Heart left ventricle (tissue), 16 donors: ENCODE measurements at regions not wholly inside any gene's neighbourhood (a gene's known extent, or its start where the extent isn't known, plus 50 kb on each side); places are given as distances from the start of the nearest gene placed in this dataset.

Experiments used
- ATAC-seq, 4 donors: fragments of 200-7000 bp; cut with Tn5 transposase; one replicate each; pipeline ENCODE4 v1.9.1; 2020 to 2022; ENCODE audit warnings: moderate library complexity in 4 of 4, mild to moderate bottlenecking in 3 of 4, moderate number of reproducible peaks in 1 of 4
- DNase-seq, 5 donors: peaks; one replicate each; pipeline ENCODE4 v3.0.0-alpha.2; 2020
- H3K27ac ChIP-seq, 12 donors: fragments of 200-600 bp; sonication (generic) in 4 of 12; one replicate each; pipeline versions ENCODE4 v1.5.0 to v1.8.0; 2016 to 2022; ENCODE audit warnings: mild to moderate bottlenecking in 2 of 12
- H3K27me3 ChIP-seq, 9 donors: fragments of 200-600 bp; sonication (generic) in 2 of 9; one replicate each; pipeline versions ENCODE4 v1.5.1 to v1.8.0; 2016 to 2022; ENCODE audit warnings: mild to moderate bottlenecking in 3 of 9
- H3K36me3 ChIP-seq, 9 donors: fragments of 200-600 bp; sonication (generic) in 2 of 9; one replicate each; pipeline versions ENCODE4 v1.5.0 to v1.8.0; 2018 to 2022; ENCODE audit warnings: mild to moderate bottlenecking in 2 of 9
- H3K4me1 ChIP-seq, 12 donors: fragments of 200-600 bp; sonication (generic) in 4 of 12; one replicate each; pipeline versions ENCODE4 v1.5.0 to v1.8.0; 2016 to 2022; ENCODE audit warnings: mild to moderate bottlenecking in 3 of 12
- H3K4me3 ChIP-seq, 12 donors: fragments of 200-600 bp; sonication (generic) in 4 of 12; one replicate each; pipeline versions ENCODE4 v1.5.0 to v1.8.0; 2017 to 2022; ENCODE audit warnings: mild to moderate bottlenecking in 9 of 12, moderate library complexity in 4 of 12
- H3K9me3 ChIP-seq, 12 donors: fragments of 200-600 bp; sonication (generic) in 4 of 12; one replicate each; pipeline versions ENCODE4 v1.5.0 to v1.8.0; 2016 to 2022; ENCODE audit warnings: mild to moderate bottlenecking in 1 of 12
- POLR2A ChIP-seq, 2 donors: fragments of 450-650 bp; IDR thresholded peaks; one replicate each; pipeline ENCODE4 v1.6.1; 2017; ENCODE audit warnings: antibody characterized with exemption in 2 of 2, mild to moderate bottlenecking in 2 of 2, moderate library complexity in 2 of 2
- WGBS, 4 donors: extraction: QIAGEN DNeasy Blood & Tissue Kit in 2 of 4; methylation state at CpG; one replicate each; pipeline versions ENCODE4 v1.1.5 to v1.1.7; 2013 to 2018; 5-methylcytosine and 5-hydroxymethylcytosine counted together
- intact Hi-C, 10 donors: fragments of 100-400 bp; cut with DNase I; formaldehyde crosslinking; loops; one replicate each; pipeline versions ENCODE4 v1.11.1 to v1.14.2; 2022
- TF ChIP-seq, protein P1 (sequence below), 12 donors: fragments of 200-600 bp; sonication (generic) in 4 of 12; IDR thresholded peaks; one replicate each; pipeline versions ENCODE4 v1.5.0 to v1.8.0; 2018 to 2022; ENCODE audit warnings: antibody characterized with exemption in 12 of 12, mild to moderate bottlenecking in 5 of 12
- donor health status: ischemic (EF 13 %, LVEDD 7.1; RV severe dilation, severe dysfunction).
- donor health status: healthy with polysubstance abuse.
- donor health status: DM: no; HTN: yes; CAD: no.
- donor health status: DM: no; HTN: no; CAD: no.
- donor health status: ischemic (EF 25% LVEDD 6.9; RV normal size, moderate dysfunction).
- donor health status: ischemic (EF 25% LVEDD 5.7; RV mildly dilated, moderate dysfunction).
- donor health status: healthy.
- donor health status: DM: yes; HTN: yes; CAD: no.
- donor health status: ischemic (EF 35%, LVEDD 5.7; RV mildly dilated, moderate dysfunction).
- donor health status: nonischemic (EF 11% LVEDD 7.7; RV severe dilation, severe dysfunction).
- donor health status: DM: yes; HTN: yes; CAD: no.
- donor health status: PGD.
- donor health status: ischemic (EF 29% LVEDD 5.4; RV normal size, mild dysfunction).
- donor health status: nonischemic (EF 23%, LVEDD 6.1; RV moderate dilation, normal function).

- Histone ChIP-seq H3K9me3 (peaks cover 0 to 10% (median 0%) of the 10 kb centered on the region in 12 donors), H3K27ac (peak overlapping the region in 10 of 12 donors; percentile 24 to 84 (median 68)), H3K27me3 (no peaks in the 10 kb centered on the region), H3K4me3 (no peak overlapping the region), H3K36me3 (no peaks in the 10 kb centered on the region), H3K4me1 (peaks cover 0 to 37% (median 20%) of the 10 kb centered on the region in 12 donors)
- ATAC-seq (no peak), DNase-seq (no peak)
- WGBS, 4 donors: 85 to 90% (median 86%) methylated on average over 6 of the region's 6 CpGs
- TF ChIP-seq, protein P1, sequence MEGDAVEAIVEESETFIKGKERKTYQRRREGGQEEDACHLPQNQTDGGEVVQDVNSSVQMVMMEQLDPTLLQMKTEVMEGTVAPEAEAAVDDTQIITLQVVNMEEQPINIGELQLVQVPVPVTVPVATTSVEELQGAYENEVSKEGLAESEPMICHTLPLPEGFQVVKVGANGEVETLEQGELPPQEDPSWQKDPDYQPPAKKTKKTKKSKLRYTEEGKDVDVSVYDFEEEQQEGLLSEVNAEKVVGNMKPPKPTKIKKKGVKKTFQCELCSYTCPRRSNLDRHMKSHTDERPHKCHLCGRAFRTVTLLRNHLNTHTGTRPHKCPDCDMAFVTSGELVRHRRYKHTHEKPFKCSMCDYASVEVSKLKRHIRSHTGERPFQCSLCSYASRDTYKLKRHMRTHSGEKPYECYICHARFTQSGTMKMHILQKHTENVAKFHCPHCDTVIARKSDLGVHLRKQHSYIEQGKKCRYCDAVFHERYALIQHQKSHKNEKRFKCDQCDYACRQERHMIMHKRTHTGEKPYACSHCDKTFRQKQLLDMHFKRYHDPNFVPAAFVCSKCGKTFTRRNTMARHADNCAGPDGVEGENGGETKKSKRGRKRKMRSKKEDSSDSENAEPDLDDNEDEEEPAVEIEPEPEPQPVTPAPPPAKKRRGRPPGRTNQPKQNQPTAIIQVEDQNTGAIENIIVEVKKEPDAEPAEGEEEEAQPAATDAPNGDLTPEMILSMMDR (IDR thresholded peaks at IDR 0.05): no peak
- TF ChIP-seq POLR2A (IDR thresholded peaks at IDR 0.05): no peak
- intact Hi-C loops: loop anchor here in 1 of 10 donors (5.0 kb wide), 1 partner anchor 48 kb away; no protein-coding TSS in a partner anchor
Measured at GRCh38 chr20:17849138-17849900, 119.3 kb downstream of the SNX5 start.

DNA sequence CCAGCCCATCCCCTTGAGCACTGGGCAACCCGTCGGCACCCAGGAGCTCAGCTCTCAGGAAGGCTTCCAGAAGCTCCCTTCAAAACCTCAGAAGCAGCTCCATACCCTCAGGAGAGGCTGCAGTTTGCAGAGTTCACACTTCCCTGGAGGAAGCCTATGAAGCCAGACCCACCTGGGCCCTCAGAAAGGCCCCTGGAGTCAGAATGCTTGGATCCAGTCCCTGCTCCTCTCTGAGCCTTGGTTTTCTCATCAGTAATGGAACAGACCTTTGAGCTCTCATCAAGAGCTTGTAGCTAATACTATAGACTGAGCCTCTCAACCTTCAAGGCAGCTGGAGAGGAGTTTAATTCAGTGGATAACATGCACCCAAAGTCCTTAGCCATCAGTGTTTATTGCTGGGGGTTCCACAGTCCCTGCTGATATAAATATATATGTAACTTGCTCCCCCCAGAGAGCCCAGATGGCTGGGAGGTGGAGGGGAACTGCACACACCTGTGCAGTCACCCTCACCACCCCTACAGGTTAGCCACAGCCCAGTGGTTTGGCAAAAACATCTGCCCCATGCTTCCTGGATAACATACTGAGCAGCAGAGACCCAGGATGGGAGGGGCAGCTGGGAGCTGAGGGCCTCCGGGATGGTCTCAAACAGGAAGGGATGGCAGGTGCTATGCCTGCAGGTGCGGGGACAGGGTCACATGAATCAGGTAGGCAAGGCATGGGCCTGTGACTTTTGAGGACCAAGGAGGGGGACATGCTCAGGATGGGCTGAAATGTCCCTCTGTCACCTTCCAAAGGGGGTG lies 120.1 kb downstream of the SNX5 start:
- peaks cover 0 to 43% (median 24%) of the 10 kb centered on the region in 12 donors for H3K4me1 ChIP-seq

GRCh38 chr20:17845701-17846475 lies 122.7 kb downstream of the SNX5 start:
- H3K36me3 ChIP-seq: no peaks in the 10 kb centered on the region
- no peak overlapping the region for H3K4me3 ChIP-seq
- 56 to 70% (median 64%) methylated on average over 10 of the region's 10 CpGs for WGBS, 4 donors
- no peak for TF ChIP-seq POLR2A (IDR thresholded peaks at IDR 0.05)
- TF ChIP-seq, protein P1 (IDR thresholded peaks at IDR 0.05): no peak
- ATAC-seq (peak in 1 of 4 donors; percentile 36), DNase-seq (peak in 2 of 5 donors; percentile 47 to 61)
- peak overlapping the region in 7 of 12 donors; percentile 13 to 50 (median 35) for H3K27ac ChIP-seq
- intact Hi-C loops: loop anchor here in 1 of 10 donors (5.0 kb wide), 1 partner anchor 51 kb away; no protein-coding TSS in a partner anchor
- peaks cover 4 to 62% (median 35%) of the 10 kb centered on the region in 12 donors for H3K4me1 ChIP-seq
- H3K27me3 ChIP-seq: no peaks in the 10 kb centered on the region
- H3K9me3 ChIP-seq: peaks cover 0 to 10% (median 0%) of the 10 kb centered on the region in 12 donors

More for the DNA sequence above, 120.1 kb downstream of the SNX5 start:
- Histone ChIP-seq H3K27ac (peak overlapping the region in 5 of 12 donors; percentile 61 to 74 (median 73)), H3K36me3 (no peaks in the 10 kb centered on the region), H3K9me3 (peaks cover 0 to 10% (median 0%) of the 10 kb centered on the region in 12 donors), H3K27me3 (no peaks in the 10 kb centered on the region), H3K4me3 (no peak overlapping the region)
- no peak for ATAC-seq
- 80 to 92% (median 86%) methylated on average over 4 of the region's 4 CpGs for WGBS, 4 donors
- no peak for DNase-seq
- no peak for TF ChIP-seq POLR2A (IDR thresholded peaks at IDR 0.05)
- TF ChIP-seq, protein P1 (IDR thresholded peaks at IDR 0.05): no peak
- intact Hi-C loops: loop anchor here in 1 of 10 donors (5.0 kb wide), 1 partner anchor 49 kb away; no protein-coding TSS in a partner anchor
